SK-N-SH treated with all-trans-retinoic acid at 6 μM for 48 hours (cell line): ENCODE measurements at regions not wholly inside any gene's neighbourhood (a gene's known extent, or its start where the extent isn't known, plus 50 kb on each side); places are given as distances from the start of the nearest gene placed in this dataset.
"Not testable (repeated sequence)": the region's sequence is repeated elsewhere in the genome, so short reads cannot be mapped to it uniquely, and the experiment has no call there.

ENCODE experiments used
- ATAC-seq: fragments of 200-7000 bp; cut with Tn5 transposase; 3 replicates; pipeline ENCODE4 v1.9.1; 2020; ENCODE audit warnings: mild to moderate bottlenecking, moderate library complexity
- ARNTL ChIP-seq: fragments of 450-650 bp; formaldehyde crosslinking; IDR thresholded peaks from 2 replicates; pipeline ENCODE4 v1.5.0; 2020; ENCODE audit warnings: low read depth, mild to moderate bottlenecking, moderate library complexity, borderline replicate concordance
- BACH2 ChIP-seq: fragments of 250-450 bp; sonication (Bioruptor Pico); IDR thresholded peaks from 2 replicates; pipeline ENCODE4 v1.9.0; 2021; ENCODE audit warnings: mild to moderate bottlenecking, borderline replicate concordance
- CSDC2 ChIP-seq: fragments of 250-450 bp; sonication (Bioruptor Pico); IDR thresholded peaks from 2 replicates; pipeline ENCODE4 v1.5.0; 2020; ENCODE audit warnings: mild to moderate bottlenecking, moderate library complexity
- ESRRG ChIP-seq: fragments of 250-450 bp; sonication (Bioruptor Pico); IDR thresholded peaks from 2 replicates; pipeline ENCODE4 v1.6.1; 2021; ENCODE audit warnings: mild to moderate bottlenecking
- GLIS3 ChIP-seq: fragments of 250-450 bp; sonication (Bioruptor Pico); IDR thresholded peaks from 2 replicates; pipeline ENCODE4 v1.5.0; 2020; ENCODE audit warnings: mild to moderate bottlenecking, moderate library complexity
- ISL1 ChIP-seq: fragments of 250-450 bp; sonication (Bioruptor Pico); IDR thresholded peaks from 2 replicates; pipeline ENCODE4 v2.1.2; 2022; ENCODE audit warnings: mild to moderate bottlenecking, moderate library complexity
- OSR1 ChIP-seq: fragments of 250-450 bp; sonication (Bioruptor Pico); IDR thresholded peaks from 2 replicates; pipeline ENCODE4 v1.8.0; 2022; ENCODE audit warnings: moderate library complexity, mild to moderate bottlenecking, inconsistent platforms
- PPARA ChIP-seq: fragments of 250-450 bp; sonication (Bioruptor Pico); IDR thresholded peaks from 2 replicates; pipeline ENCODE4 v1.5.0; 2020; ENCODE audit warnings: mild to moderate bottlenecking, borderline replicate concordance
- RARB ChIP-seq: fragments of 250-450 bp; sonication (Bioruptor Pico); IDR thresholded peaks from 2 replicates; pipeline ENCODE4 v1.8.0; 2021; ENCODE audit warnings: mild to moderate bottlenecking, moderate library complexity
- SNAI2 ChIP-seq: fragments of 250-450 bp; sonication (Bioruptor Pico); IDR thresholded peaks from 2 replicates; pipeline ENCODE4 v1.5.0; 2020; ENCODE audit warnings: mild to moderate bottlenecking, moderate library complexity
- TCF4 ChIP-seq: fragments of 250-450 bp; sonication (Bioruptor Pico); IDR thresholded peaks from 2 replicates; pipeline ENCODE4 v1.8.0; 2021; ENCODE audit warnings: mild to moderate bottlenecking, moderate library complexity, borderline replicate concordance
- TOX ChIP-seq: fragments of 250-450 bp; sonication (Bioruptor Pico); IDR thresholded peaks from 2 replicates; pipeline ENCODE4 v1.8.0; 2021; ENCODE audit warnings: mild to moderate bottlenecking, moderate library complexity, borderline replicate concordance
- ZC3H10 ChIP-seq: fragments of 250-450 bp; sonication (Bioruptor Pico); IDR thresholded peaks from 2 replicates; pipeline ENCODE4 v1.5.1; 2021; ENCODE audit warnings: mild to moderate bottlenecking, moderate library complexity
- ZFP30 ChIP-seq: fragments of 450-650 bp; formaldehyde crosslinking; IDR thresholded peaks from 2 replicates; pipeline ENCODE4 v1.5.0; 2022; ENCODE audit warnings: mild to moderate bottlenecking, moderate library complexity
- ZNF565 ChIP-seq: fragments of 450-650 bp; formaldehyde crosslinking; conservative IDR thresholded peaks from 2 replicates; pipeline ENCODE4 v1.5.0; 2020; ENCODE audit warnings: low read depth, mild to moderate bottlenecking, moderate library complexity
- ZNF70 ChIP-seq: fragments of 450-650 bp; formaldehyde crosslinking; IDR thresholded peaks from 2 replicates; pipeline ENCODE4 v1.5.0; 2020; ENCODE audit warnings: mild to moderate bottlenecking, moderate library complexity
- TF ChIP-seq, protein P1 (sequence below): fragments of 250-450 bp; sonication (Bioruptor Pico); IDR thresholded peaks from 2 replicates; pipeline ENCODE4 v1.5.1; 2021; ENCODE audit warnings: mild to moderate bottlenecking, moderate library complexity
- TF ChIP-seq, protein P2 (sequence below): fragments of 250-450 bp; sonication (Bioruptor Pico); IDR thresholded peaks from 2 replicates; pipeline ENCODE4 v1.5.1; 2020; ENCODE audit warnings: low read depth, mild to moderate bottlenecking, moderate library complexity
- TF ChIP-seq, protein P3 (sequence below): fragments of 250-450 bp; sonication (Bioruptor Pico); IDR thresholded peaks from 2 replicates; pipeline ENCODE4 v1.8.0; 2020; ENCODE audit warnings: mild to moderate bottlenecking, moderate library complexity, borderline replicate concordance
- TF ChIP-seq, protein P4 (sequence below): fragments of 250-450 bp; sonication (Bioruptor Pico); IDR thresholded peaks from 2 replicates; pipeline ENCODE4 v1.8.0; 2021; ENCODE audit warnings: low read depth, mild to moderate bottlenecking, moderate library complexity, borderline replicate concordance
- TF ChIP-seq, protein P5 (sequence below): fragments of 250-450 bp; sonication (Bioruptor Pico); IDR thresholded peaks from 2 replicates; pipeline ENCODE4 v1.5.0; 2020; ENCODE audit warnings: mild to moderate bottlenecking, moderate library complexity

DNA sequence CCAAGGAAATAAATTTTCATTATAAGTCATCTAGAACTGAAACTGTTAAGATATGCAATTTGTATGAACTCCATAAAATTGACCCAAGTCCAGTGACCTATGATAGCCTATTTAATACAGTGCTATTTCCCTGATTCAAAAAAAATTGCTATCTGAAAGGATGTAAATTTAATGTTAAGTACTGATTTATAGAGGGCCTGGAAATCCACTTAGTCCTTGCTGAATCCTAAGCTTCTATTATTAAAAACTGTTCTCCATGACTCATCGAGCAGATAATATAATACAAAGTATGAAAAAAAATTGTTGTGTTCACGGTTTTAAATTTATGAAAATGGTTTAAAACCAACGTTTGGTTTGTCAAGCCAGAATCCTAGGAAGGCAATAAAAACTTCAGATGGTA is 704.8 kb upstream of the AADAT start:
- TF ChIP-seq ISL1 (CRISPR knock-in tag) (peak; percentile 82), ZNF70 (CRISPR knock-in tag) (no peak), GLIS3 (CRISPR knock-in tag) (no peak), OSR1 (CRISPR knock-in tag) (no peak), RARB (CRISPR knock-in tag) (no peak), SNAI2 (CRISPR knock-in tag) (no peak), TOX (no peak), ZC3H10 (CRISPR knock-in tag) (0 out of 2 replicates have a peak, but pooled peaks have one; percentile 10)
- TF ChIP-seq, protein P1, sequence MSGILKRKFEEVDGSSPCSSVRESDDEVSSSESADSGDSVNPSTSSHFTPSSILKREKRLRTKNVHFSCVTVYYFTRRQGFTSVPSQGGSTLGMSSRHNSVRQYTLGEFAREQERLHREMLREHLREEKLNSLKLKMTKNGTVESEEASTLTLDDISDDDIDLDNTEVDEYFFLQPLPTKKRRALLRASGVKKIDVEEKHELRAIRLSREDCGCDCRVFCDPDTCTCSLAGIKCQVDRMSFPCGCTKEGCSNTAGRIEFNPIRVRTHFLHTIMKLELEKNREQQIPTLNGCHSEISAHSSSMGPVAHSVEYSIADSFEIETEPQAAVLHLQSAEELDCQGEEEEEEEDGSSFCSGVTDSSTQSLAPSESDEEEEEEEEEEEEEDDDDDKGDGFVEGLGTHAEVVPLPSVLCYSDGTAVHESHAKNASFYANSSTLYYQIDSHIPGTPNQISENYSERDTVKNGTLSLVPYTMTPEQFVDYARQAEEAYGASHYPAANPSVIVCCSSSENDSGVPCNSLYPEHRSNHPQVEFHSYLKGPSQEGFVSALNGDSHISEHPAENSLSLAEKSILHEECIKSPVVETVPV (CRISPR knock-in tag): no peak
- TF ChIP-seq, protein P2, sequence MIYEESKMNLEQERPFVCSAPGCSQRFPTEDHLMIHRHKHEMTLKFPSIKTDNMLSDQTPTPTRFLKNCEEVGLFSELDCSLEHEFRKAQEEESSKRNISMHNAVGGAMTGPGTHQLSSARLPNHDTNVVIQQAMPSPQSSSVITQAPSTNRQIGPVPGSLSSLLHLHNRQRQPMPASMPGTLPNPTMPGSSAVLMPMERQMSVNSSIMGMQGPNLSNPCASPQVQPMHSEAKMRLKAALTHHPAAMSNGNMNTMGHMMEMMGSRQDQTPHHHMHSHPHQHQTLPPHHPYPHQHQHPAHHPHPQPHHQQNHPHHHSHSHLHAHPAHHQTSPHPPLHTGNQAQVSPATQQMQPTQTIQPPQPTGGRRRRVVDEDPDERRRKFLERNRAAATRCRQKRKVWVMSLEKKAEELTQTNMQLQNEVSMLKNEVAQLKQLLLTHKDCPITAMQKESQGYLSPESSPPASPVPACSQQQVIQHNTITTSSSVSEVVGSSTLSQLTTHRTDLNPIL (CRISPR knock-in tag): no peak
- TF ChIP-seq, protein P3, sequence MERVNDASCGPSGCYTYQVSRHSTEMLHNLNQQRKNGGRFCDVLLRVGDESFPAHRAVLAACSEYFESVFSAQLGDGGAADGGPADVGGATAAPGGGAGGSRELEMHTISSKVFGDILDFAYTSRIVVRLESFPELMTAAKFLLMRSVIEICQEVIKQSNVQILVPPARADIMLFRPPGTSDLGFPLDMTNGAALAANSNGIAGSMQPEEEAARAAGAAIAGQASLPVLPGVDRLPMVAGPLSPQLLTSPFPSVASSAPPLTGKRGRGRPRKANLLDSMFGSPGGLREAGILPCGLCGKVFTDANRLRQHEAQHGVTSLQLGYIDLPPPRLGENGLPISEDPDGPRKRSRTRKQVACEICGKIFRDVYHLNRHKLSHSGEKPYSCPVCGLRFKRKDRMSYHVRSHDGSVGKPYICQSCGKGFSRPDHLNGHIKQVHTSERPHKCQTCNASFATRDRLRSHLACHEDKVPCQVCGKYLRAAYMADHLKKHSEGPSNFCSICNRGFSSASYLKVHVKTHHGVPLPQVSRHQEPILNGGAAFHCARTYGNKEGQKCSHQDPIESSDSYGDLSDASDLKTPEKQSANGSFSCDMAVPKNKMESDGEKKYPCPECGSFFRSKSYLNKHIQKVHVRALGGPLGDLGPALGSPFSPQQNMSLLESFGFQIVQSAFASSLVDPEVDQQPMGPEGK (CRISPR knock-in tag): 0 out of 2 replicates have a peak, but pooled peaks have one; percentile 37
- TF ChIP-seq, all 23 proteins: peak for 3
- ATAC-seq: peak; percentile 59; the same call in 2 of the 3 replicates

DNA sequence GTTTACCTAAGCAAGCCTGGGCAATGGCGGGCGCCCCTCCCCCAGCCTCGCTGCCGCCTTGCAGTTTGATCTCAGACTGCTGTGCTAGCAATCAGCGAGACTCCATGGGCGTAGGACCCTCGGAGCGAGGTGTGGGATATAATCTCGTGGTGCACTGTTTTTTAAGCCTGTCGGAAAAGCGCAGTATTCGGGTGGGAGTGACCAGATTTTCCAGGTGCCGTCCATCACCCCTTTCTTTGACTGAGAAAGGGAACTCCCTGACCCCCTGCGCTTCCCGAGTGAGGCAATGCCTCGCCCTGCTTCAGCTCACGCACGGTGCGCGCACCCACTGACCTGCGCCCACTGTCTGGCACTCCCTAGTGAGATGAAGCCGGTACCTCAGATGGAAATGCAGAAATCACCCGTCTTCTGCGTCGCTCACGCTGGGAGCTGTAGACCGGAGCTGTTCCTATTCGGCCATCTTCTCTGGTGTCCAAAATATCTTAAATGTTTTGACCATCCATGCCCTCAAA is 698.8 kb upstream of the AADAT start:
- not testable (repeated sequence) for ATAC-seq

DNA sequence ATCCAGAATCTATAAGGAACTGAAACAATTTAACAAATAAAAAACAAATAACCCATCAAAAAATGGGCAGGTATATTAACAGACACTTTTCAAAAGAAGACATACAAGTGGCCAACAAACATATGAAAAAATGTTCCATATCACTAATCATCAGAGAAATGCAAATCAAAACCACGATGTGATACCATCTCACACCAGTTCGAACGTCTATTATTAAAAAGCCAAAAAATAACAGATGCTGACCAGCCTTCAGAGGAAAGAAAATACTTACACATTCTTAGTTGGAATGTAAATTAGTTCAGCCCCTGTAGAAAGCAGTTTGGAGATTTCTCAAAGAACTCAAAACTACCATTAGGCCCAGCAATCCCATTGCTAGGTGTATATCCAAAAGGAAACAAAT is 687.9 kb upstream of the AADAT start:
- ATAC-seq: no peak
- no peak for TF ChIP-seq RARB (CRISPR knock-in tag)
- TF ChIP-seq, protein P4, sequence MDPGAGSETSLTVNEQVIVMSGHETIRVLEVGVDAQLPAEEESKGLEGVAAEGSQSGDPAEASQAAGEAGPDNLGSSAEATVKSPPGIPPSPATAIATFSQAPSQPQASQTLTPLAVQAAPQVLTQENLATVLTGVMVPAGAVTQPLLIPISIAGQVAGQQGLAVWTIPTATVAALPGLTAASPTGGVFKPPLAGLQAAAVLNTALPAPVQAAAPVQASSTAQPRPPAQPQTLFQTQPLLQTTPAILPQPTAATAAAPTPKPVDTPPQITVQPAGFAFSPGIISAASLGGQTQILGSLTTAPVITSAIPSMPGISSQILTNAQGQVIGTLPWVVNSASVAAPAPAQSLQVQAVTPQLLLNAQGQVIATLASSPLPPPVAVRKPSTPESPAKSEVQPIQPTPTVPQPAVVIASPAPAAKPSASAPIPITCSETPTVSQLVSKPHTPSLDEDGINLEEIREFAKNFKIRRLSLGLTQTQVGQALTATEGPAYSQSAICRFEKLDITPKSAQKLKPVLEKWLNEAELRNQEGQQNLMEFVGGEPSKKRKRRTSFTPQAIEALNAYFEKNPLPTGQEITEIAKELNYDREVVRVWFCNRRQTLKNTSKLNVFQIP (CRISPR knock-in tag): no peak
- no peak for TF ChIP-seq BACH2
- no peak for TF ChIP-seq ZNF70 (CRISPR knock-in tag)
- TF ChIP-seq ZFP30 (CRISPR knock-in tag): no peak
- TF ChIP-seq, protein P2 (CRISPR knock-in tag): no peak
- TF ChIP-seq TOX: no peak
- TF ChIP-seq PPARA (CRISPR knock-in tag): no peak
- TF ChIP-seq SNAI2 (CRISPR knock-in tag): no peak
- no peak for TF ChIP-seq ESRRG (CRISPR knock-in tag)
- TF ChIP-seq, protein P5, sequence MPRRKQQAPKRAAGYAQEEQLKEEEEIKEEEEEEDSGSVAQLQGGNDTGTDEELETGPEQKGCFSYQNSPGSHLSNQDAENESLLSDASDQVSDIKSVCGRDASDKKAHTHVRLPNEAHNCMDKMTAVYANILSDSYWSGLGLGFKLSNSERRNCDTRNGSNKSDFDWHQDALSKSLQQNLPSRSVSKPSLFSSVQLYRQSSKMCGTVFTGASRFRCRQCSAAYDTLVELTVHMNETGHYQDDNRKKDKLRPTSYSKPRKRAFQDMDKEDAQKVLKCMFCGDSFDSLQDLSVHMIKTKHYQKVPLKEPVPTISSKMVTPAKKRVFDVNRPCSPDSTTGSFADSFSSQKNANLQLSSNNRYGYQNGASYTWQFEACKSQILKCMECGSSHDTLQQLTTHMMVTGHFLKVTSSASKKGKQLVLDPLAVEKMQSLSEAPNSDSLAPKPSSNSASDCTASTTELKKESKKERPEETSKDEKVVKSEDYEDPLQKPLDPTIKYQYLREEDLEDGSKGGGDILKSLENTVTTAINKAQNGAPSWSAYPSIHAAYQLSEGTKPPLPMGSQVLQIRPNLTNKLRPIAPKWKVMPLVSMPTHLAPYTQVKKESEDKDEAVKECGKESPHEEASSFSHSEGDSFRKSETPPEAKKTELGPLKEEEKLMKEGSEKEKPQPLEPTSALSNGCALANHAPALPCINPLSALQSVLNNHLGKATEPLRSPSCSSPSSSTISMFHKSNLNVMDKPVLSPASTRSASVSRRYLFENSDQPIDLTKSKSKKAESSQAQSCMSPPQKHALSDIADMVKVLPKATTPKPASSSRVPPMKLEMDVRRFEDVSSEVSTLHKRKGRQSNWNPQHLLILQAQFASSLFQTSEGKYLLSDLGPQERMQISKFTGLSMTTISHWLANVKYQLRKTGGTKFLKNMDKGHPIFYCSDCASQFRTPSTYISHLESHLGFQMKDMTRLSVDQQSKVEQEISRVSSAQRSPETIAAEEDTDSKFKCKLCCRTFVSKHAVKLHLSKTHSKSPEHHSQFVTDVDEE (CRISPR knock-in tag): no peak
- no peak for TF ChIP-seq ZNF565 (CRISPR knock-in tag)
- no peak for TF ChIP-seq OSR1 (CRISPR knock-in tag)
- TF ChIP-seq TCF4 (CRISPR knock-in tag): no peak
- no peak for TF ChIP-seq GLIS3 (CRISPR knock-in tag)
- no peak for TF ChIP-seq CSDC2 (CRISPR knock-in tag)
- no peak for TF ChIP-seq ZC3H10 (CRISPR knock-in tag)
- no peak for TF ChIP-seq ARNTL (CRISPR knock-in tag)
- TF ChIP-seq, protein P3 (CRISPR knock-in tag): no peak
